Tibial nerve (tissue), 4 donors: ENCODE measurements at regions not wholly inside any gene's neighbourhood (a gene's known extent, or its start where the extent isn't known, plus 50 kb on each side); places are given as distances from the start of the nearest gene placed in this dataset. TPM values are rescaled to one million over a fixed set of nuclear protein-coding genes. Genes with fewer than 3 reads are reported as not detected.

Experiments used
- DNase-seq, 2 donors: peaks; one replicate each; pipeline ENCODE4 v3.0.0-alpha.2; 2019; ENCODE audit warnings: low spot score in 2 of 2
- H3K27ac ChIP-seq, 4 donors: fragments of 200-600 bp; sonication (generic) in 3 of 4; one replicate each; pipeline ENCODE4 v1.5.1; 2017 to 2019; ENCODE audit warnings: mild to moderate bottlenecking in 1 of 4
- H3K27me3 ChIP-seq, 2 donors: fragments of 200-600 bp; sonication (generic) in 1 of 2; one replicate each; pipeline versions ENCODE4 v1.5.1 to v1.6.0; 2017 to 2019
- H3K36me3 ChIP-seq, 3 donors: fragments of 200-600 bp; sonication (generic); one replicate each; pipeline ENCODE4 v1.5.1; 2018 to 2019
- H3K4me1 ChIP-seq, 4 donors: fragments of 200-600 bp; sonication (generic) in 3 of 4; one replicate each; pipeline ENCODE4 v1.5.1; 2017 to 2019
- H3K4me3 ChIP-seq, 4 donors: fragments of 200-600 bp; sonication (generic) in 3 of 4; one replicate each; pipeline ENCODE4 v1.5.1; 2017 to 2019; ENCODE audit warnings: mild to moderate bottlenecking in 1 of 4, moderate library complexity in 1 of 4
- H3K9me3 ChIP-seq, 4 donors: fragments of 200-600 bp; sonication (generic) in 3 of 4; one replicate each; pipeline ENCODE4 v1.5.1; 2017 to 2019
- EP300 ChIP-seq, 2 donors: sonication (generic); formaldehyde crosslinking; IDR thresholded peaks; one replicate each; pipeline ENCODE4 v1.6.1; 2017; ENCODE audit warnings: antibody characterized with exemption in 2 of 2, mild to moderate bottlenecking in 1 of 2
- POLR2A ChIP-seq, 2 donors: fragments of 450-650 bp; IDR thresholded peaks; one replicate each; pipeline ENCODE4 v1.6.1; 2017; ENCODE audit warnings: antibody characterized with exemption in 2 of 2, mild to moderate bottlenecking in 2 of 2, moderate library complexity in 2 of 2
- WGBS, 2 donors: methylation state at CpG; one replicate each; pipeline ENCODE4 v1.1.5; 2018; 5-methylcytosine and 5-hydroxymethylcytosine counted together
- small RNA-seq: library from RNA; depleted of rRNA; stranded (forward); fragments of <200 nt; gene quantifications from one replicate; pipeline ENCODE3, GENCODE V24; 2016
- TF ChIP-seq, protein P1 (sequence below), 5 experiments: fragments of 200-600 bp in 3 of 5; fragments of 450-650 bp in 2 of 5; sonication (generic) in 3 of 5; IDR thresholded peaks; one replicate each; pipeline ENCODE4 v1.5.1; 2016 to 2019; ENCODE audit warnings: antibody characterized with exemption in 5 of 5, mild to moderate bottlenecking in 3 of 5, moderate library complexity in 2 of 5

GRCh38 chr2:180058993-180059392, 51.9 kb upstream of the CWC22 start:
- Histone ChIP-seq H3K27ac (no peak overlapping the region), H3K4me1 (no peaks in the 10 kb centered on the region), H3K36me3 (no peaks in the 10 kb centered on the region), H3K27me3 (no peaks in the 10 kb centered on the region), H3K4me3 (no peak overlapping the region), H3K9me3 (no peaks in the 10 kb centered on the region)
- 79 to 86% methylated on average over 4 of the region's 4 CpGs for WGBS, 2 donors
- no peak for DNase-seq
- no peak for TF ChIP-seq POLR2A (IDR thresholded peaks at IDR 0.05)
- TF ChIP-seq, protein P1, sequence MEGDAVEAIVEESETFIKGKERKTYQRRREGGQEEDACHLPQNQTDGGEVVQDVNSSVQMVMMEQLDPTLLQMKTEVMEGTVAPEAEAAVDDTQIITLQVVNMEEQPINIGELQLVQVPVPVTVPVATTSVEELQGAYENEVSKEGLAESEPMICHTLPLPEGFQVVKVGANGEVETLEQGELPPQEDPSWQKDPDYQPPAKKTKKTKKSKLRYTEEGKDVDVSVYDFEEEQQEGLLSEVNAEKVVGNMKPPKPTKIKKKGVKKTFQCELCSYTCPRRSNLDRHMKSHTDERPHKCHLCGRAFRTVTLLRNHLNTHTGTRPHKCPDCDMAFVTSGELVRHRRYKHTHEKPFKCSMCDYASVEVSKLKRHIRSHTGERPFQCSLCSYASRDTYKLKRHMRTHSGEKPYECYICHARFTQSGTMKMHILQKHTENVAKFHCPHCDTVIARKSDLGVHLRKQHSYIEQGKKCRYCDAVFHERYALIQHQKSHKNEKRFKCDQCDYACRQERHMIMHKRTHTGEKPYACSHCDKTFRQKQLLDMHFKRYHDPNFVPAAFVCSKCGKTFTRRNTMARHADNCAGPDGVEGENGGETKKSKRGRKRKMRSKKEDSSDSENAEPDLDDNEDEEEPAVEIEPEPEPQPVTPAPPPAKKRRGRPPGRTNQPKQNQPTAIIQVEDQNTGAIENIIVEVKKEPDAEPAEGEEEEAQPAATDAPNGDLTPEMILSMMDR (IDR thresholded peaks at IDR 0.05), result no peak
- no peak for TF ChIP-seq EP300 (IDR thresholded peaks at IDR 0.05)

GRCh38 chr2:180057706-180058412, 50.8 kb upstream of the CWC22 start:
- Histone ChIP-seq H3K4me3 (no peak overlapping the region), H3K27ac (no peak overlapping the region), H3K36me3 (no peaks in the 10 kb centered on the region), H3K4me1 (no peaks in the 10 kb centered on the region), H3K9me3 (no peaks in the 10 kb centered on the region), H3K27me3 (no peaks in the 10 kb centered on the region)
- TF ChIP-seq, protein P1 (IDR thresholded peaks at IDR 0.05), result no peak
- no peak for TF ChIP-seq EP300 (IDR thresholded peaks at IDR 0.05)
- TF ChIP-seq POLR2A (IDR thresholded peaks at IDR 0.05), result no peak
- WGBS, 2 donors, result 73 to 76% methylated on average over 10 of the region's 10 CpGs
- no peak for DNase-seq

Small RNA genes in the stretch of these regions (small RNA-seq; reads per million reads assigned to genes)
- gene AC012669.1, result not detected
